DMS79 (cell line): ENCODE measurements at regions not wholly inside any gene's neighbourhood (a gene's known extent, or its start where the extent isn't known, plus 50 kb on each side); places are given as distances from the start of the nearest gene placed in this dataset.
A peak's percentile ranks its signal among the peaks of the same experiment; 100 is the strongest.

ENCODE experiments used
- DNase-seq: peaks from one replicate; lab custom pipeline; 2025; lab: John Stamatoyannopoulos, UW

DNA sequence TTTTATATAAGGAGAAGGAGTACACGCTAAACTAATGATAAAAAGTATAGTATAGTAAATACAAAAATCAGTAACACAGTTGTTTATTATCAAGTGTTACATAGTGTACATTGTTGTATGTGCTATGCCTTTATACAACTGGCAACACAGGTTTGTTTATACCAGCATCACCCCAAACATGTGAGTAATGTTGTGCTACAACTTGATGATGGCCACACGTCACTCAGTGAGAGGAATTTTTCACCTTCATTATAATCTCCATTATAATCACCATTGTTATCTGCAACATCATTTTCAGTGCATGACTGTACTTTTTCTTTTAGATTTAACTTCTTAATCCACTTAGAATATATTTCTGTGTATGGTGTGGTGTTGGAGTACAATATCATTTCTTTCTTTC lies 204.0 kb upstream of the CTNNB1 start:
- DNase-seq = no peak

DNA sequence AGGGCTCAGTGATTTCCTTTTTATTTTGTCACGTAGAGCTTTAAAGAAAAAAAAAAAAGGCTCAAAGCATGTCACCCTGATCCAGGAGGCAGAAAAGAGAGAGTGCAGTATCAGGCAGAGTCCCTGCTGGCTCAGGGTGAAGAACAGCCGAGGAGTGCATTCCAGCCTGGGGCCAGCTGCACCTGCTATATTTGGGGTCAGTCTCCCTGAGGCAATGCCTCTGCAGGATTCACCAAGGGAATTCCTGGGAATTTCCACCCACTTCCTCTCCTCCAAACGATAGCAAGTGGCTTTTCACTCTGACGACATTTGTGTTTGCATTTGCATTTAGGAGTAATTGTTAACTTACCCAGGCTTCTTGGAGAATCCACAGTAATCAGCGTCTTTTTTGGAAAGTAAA lies 202.9 kb upstream of the CTNNB1 start:
- no peak for DNase-seq

DNA sequence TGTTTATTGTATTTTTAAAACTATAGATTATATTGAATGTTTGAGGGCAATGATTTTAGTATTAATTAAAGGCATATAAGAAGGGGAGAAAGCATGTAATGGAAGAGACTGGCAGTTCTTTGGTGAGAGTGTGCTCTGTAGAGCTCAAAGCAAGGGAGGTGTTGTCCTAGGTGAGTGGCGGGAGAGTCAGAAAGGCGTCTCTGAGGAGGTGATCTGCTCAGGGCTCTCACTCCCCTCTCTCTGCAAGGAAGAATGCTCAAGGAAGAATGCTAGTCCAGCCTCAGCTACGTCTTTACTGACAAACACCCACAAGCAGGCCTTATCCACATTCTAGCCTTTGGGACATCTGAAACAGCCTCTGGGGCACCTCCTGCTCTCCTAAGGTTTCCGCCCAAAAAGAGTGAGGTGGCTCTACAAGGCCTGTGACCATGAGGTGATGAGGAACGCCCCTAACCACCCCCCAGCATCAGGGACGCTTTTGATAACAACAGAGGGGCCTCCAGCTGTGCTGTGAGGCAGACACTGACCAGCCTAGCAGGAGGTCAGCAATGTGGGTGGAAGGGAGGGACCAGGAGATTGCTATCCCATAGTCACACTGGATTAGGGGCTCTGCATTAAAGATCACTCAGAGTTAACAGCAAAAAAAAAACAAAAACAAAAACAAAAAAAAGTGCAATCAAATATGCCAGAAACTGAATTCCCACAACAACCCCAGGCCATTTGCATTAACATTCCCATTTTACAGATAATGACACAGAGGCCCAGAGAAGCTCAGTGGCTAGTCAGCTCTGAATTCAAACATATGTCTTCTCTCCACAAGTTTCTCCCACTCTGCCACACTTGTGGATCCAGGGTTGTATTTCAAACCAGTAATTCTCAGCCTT lies 202.2 kb upstream of the CTNNB1 start:
- no peak for DNase-seq

DNA sequence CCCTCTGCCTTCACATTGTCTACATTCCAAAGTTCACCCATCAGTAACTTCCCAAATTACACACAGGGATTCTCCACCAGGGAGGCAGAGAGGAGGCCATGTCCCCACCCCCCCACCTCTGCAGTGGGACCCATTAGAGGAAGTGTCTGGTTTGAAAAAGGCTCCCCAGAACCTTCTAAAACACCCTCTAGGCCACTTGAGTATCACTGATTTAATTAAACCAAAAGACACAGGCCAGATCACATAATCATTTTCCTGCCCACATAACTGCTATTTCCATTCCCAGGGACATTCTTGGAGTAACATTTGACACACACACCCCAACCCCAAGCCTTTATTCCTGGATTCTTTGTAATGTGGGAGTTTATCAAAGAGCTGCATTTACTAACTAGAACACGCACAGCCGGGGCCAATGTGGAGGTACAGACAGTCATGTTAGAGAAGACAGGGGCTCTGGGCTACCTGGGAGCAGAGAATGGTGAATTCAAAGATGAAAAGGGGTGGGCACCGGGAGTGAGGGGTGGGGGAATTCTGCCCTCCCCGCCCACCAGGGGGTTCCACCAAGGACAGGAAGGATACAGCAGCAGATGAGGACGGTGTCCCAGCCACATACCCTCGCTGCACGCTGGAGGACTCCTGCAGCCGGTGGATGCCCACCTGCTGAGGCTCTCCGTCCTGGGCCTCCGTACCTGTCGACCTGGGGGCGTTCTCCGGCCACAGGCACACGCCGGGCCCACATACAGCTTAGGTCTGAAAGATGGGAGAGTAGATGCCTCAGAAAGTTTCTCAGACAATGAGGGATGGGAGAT lies 201.4 kb upstream of the CTNNB1 start:
- no peak for DNase-seq

DNA sequence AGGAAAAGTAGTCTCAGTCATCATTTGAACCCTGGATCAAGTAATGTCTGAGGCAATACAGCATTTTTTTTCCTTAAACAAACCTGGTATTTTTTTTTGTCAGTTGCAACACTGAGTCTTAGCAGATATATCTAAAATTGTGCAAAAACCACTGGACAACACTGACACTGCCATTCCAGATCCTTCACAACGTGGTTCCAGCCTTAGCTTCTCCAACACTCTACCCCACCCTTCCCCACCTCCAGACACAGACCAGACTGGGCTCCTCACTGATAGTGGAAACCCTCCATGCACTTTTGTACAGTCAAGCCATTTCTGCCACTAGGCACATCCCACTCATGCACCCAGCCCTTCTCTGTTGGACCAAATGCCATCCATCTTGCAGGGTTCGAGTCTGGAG lies 199.6 kb upstream of the CTNNB1 start:
- no peak for DNase-seq

DNA sequence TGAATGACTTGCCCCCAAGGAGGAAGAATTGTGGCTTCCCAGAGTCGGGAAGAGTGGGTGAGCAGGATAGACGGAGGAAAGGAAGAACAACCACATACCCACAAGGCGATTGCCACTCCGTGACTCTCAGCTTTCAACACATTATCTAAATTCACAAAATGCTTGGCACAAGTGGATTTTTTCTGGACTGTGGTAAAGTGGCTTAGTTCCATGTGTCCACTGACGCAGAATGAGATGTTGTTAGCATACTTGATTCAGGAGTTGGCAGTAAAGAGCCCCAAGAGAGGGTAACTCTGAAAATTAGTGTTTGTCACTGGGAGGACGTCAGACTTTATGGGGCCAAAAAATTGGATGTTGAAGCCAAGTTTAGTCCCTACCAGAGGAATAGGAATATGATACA lies 198.8 kb upstream of the CTNNB1 start:
- peak; percentile 35 for DNase-seq

DNA sequence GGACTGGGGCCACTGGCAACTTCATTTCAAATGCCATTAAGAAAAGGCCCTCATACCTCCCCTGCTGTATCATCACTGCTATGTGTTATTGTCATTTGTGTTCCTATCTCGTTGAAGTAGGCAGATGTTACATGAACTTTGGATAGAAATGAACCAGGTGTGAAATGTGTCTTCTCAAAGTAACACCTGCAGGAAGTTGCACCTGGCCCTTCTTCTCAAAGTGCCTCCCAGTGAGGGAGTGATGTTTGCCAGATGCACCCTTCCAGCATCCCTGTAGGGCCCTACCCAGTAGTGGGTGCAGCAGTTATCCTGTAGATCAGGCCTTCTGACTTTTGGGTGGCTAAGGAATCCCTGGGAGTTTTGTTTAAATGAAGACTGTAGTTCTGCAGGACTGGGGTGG lies 197.7 kb upstream of the CTNNB1 start:
- DNase-seq = no peak

DNA sequence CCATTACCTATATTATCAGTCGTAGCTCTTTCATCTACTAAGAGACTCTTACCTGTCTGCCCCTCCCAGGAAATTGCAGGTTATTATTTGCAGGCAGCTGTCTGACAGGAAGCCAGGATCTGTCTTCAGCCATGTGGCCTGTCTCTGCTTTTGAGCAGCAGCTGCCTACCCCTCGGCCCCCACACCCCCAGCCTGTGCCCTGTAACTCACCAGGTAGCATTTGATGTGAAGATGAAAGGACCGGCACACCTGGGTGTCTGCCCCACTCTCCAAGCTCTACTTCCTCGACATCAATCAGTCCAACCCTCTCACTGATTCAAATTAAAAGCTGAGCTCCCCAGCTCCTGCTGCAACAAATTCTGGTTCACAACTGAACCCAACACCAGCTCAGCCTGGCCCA lies 197.2 kb upstream of the CTNNB1 start:
- DNase-seq = no peak

DNA sequence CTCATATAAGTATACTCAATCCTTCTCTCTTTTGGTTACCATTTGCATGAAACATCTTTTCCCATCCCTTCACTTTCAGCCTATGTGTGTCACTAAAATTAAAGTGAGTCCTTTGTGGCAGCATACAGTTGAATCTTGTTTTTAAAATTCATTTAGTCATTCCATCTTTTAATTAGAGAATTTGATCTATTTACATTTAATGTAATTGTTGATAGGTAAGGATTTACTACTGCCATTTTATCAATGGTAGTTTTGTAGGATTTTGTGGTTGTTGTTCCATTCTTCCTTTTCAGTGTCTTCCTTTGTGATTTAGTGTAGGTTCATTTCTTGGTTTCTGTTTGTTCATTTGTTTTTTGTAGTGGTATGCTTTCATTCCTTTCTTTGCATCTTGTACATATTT lies 191.9 kb upstream of the CTNNB1 start:
- DNase-seq = no peak

DNA sequence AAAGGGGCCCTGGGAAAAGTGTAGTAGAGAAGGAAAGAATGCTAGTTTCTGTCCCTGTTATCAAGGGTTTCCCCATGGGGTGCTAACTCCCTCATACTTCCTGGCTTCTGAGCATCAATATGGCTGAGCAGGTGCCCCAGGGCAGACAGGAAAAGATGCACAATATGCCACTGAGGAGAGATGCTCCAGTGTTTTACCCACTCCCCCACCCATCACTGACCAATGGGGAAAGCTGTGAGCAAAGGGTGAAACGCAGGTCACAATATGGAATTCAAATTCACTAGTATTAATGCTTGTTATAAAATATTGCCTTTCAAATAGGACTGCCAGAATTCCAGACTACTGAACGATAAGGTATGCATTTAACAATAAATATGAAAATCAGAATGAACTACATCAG lies 187.5 kb upstream of the CTNNB1 start:
- no peak for DNase-seq

DNA sequence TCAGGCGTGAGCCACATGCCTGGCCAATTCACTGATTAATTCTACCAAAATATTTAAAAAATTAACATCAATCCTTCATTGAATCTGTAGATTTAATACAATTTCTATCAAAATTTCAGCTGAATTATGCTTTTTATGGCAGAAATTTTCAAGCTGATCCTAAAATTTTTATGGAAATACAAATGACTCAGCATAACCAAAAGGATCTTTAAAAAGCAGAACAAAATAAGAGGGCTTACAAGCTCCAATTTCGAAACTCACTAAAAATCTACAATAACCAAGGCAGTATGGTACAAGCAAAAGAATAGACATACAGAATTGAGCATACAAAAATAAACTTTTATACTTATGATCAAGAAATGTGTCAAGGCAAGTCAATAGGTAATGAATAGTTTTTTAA lies 180.4 kb upstream of the CTNNB1 start:
- no peak for DNase-seq

DNA sequence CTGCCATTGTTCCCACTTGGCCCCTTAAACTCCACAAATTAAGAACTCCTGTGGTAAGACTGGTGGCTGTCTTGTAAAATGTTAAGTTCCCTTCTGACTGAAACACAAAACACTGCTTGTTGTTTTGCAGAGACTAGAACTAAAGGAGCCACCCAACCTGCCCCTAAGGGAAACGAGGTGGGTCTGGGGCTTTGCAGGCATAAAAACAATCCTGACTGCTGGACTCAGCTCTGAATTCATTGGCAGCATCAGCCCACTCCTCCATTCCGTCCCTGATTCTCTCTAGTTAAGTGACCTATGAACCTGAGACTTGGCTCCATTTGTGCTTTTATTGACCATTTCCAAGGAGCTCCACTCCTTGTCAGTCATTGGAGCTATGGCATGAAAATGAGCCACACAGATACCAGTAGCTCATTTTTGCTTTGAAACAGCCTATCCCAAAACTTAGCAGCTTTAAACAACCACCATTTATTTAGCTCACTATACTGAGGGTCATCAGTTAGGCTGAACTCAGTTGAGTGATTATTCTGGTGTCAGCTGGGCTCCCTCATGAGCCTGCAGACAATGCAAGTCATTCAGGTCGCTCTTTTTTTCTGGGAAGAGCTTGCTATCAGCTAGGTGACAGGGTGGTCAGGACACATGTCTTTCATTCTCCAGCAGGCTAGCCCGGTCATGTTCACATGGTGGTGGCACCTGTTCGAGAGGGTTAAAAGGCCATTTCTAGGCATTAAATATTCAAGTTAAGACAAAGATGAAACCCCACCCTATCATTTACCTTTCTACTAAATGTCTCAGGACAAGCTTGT lies 175.1 kb upstream of the CTNNB1 start:
- DNase-seq = no peak

DNA sequence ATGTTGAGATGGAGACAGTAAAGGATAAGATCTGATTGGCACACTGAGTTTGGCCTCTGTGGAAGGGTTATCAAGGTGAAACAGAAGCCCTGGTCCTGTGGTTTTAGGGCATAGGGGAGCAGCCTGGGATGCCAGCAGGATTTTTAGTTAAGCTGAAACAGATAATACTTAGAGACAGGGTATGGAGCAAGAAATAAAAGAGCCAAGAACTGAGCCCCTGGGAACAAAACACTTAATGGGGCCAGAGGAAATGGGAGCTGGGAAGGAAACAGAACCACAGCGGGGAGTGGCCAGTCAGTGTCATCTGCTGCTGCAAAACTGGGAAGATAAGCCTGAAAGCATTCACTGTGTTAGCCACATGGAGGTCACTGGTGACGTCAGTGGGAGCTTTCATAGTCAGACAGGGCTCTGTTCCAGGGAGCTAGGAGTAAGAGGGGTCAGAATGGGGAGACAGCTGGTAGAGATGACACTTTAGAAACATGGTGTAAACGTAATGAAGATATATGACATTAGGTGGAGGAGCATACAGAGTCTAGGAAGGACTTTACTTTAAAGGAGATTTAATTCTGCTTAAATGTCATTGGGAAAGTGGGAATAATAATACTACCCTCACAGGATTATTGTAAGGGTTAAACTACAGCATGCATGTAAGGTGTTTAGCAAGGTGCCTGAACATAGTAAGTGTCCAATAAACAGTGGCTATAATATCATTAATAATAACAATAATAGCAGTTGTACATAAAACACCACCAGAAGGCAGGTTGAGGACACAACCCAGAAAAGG lies 172.7 kb upstream of the CTNNB1 start:
- no peak for DNase-seq

DNA sequence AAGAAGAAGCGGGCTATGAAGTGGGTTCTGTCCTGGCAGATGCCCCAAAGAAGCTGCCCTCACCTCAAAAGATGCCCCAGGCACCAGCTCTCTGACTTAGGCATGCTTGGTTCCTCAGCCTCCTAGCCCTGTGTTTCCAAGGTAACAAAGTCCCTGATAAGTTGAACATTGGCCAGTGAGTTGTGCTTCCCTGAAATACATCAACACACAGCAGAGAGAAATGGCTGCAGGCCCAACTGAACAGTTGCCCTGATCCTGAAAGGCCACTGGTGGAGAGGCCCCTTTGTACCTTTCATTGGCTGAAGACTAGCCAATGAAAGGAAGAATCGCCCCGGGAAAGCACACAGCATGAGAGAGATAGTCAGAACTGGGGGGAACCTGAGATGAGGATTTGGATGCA lies 169.9 kb upstream of the CTNNB1 start:
- DNase-seq = no peak

DNA sequence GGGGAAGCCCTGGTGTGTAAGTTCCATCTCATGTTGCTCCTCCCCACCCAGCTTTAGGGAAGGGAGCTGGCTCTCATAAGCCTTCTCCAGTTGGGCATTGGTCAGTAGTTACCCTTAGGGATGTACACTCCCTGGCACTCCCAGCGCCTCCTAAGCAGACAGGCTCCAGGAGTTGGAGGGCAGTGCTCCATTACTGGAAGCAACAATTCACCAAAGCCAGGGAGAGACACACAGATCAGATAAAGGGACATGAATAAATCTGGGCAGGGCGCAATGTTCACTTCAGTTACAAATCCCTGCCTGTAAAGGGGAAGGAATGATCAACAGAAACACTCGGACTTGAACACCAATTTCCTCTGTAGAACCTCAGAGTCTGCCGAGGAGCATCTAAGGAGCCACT lies 169.1 kb upstream of the CTNNB1 start:
- no peak for DNase-seq

DNA sequence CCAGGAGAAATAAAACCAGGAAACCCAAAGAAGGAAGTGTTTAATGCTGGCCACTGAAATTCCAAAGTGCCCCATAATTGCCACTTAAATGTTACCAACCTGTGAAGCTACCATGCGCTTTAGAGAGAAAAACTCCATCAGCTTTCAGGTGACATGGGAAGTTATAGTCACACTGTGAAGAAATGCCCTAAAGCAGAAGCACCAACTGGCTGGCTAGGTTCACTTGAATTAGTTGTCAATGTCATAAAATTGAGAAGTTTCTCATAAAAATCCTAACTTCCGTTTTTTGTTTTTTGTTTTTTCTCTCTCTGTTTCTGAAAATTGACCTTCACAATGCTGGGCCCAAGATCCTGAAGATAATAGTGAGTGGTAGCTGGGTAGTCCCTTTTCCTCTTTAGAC lies 167.9 kb upstream of the CTNNB1 start:
- peak; percentile 15 for DNase-seq

DNA sequence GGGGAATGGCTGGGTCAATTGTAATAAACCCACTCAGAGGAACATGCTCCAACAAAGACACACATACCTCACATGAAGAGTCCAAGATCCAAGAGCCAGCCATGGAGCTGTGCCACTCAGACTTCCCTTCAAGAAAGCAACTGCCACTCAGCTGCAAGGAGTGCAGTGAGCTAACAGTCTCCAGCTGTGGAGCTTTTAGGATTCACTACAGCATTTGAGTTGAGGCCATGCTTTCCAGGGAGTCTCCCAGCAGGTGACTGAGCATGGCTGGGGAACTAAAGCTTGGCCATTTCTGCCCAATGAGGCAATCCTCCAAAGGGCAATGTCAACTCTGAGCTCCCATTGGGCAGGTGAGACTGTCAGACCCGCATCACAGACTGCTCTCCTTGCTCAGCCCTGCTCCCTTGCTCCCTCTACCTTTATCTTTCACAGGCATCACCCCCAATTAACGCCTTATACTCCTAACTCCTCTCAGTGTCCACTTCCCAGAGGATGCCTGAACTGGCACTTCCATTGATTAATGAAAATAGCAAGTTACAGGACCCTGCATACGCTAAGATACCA lies 165.3 kb upstream of the CTNNB1 start:
- DNase-seq = no peak

DNA sequence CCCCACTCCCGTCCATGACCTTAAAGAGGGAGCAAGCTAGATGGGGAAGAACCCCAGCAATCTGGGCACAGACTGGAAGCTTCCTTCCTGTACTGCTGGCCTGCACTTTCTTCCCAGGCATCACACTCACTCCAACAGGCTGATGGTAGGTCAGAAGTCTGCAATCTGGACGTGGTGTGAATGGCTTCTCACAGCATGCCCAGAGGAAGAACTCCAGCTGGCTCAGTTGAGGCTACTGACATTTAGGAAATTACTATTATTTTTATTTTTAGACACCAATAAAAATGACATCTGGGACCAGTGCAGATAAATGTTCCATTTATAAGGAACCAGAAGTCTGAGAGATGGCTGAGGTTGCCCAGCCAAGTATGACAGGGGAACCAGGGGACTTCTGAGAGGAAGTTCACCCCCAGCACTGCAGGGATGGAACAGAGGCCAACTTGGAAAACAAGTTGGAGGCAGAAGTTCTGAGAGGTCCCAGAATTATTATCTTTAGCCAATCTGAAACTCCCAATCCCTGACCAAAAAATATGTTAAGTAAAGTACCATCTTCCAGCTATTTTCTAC lies 163.8 kb upstream of the CTNNB1 start:
- no peak for DNase-seq

DNA sequence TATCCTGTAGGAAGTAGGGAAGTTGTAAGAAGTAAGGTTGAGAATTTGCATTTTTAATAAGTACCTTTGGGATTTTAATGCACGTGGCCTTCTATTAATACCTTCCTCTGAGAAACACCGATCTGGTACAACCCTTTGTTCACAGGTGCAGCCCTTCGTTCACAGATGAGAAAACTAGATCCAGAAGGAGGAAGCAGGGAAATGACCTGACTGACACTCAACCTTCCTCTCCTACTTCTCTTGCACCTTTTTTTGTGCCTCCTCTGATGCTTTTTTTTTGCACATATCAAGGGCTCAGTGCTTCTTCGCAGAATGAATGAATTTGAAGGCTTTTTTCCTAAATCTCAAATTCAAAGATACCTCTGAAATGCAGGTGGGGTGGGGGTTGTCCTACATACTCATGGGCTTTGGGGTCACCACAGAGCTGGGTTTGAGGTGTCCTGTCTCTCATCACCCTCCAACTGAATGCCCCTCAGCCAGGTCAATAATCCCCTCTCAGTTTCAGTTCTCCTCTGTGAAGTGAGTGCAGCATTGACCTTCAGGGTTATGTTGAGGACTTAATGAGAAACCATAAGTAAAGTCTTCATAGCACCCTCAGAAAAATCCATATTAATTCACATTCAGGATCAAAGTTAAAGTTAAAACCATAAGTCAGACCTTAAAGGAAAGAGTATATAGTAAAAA lies 161.5 kb upstream of the CTNNB1 start:
- no peak for DNase-seq

DNA sequence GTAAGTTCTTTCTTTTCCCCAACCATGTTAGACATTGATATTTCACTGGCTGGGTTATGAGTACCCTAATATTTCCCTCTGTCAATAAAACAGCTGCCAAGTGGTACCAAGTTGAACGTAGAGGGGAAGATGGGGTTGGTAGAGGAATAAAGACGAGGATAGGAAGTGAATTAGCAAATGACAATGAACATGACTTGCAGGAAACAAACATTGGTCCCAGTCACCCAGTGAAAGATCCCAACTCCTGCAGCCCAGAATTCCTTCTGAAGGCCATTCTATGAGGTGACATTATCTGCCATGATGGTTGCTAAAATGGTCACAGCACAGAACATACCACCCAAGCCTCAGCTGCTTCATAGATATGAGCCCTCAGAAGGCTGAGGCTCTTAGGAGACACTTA lies 159.0 kb upstream of the CTNNB1 start:
- DNase-seq = no peak

DNA sequence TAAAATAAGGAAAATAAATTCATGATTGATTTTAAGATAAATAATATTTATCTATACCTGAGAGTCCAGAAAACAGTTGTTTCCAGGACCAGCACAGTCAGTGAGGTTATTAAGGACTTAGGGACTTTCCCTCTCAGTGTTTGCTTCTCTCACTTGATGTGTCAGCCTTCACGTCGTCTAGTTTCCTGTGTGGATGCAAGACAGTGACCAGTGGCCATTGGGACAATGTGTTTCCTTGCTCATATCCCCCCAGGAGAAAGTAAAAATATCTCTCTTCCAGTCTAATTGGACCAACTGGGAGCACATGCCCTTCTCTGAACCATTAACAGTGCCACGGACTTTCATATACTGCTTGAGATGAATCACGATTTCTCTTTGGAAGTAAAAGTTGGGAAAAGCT lies 157.8 kb upstream of the CTNNB1 start:
- no peak for DNase-seq
